ENCODE measurements at regions not wholly inside any gene's neighbourhood (a gene's known extent, or its start where the extent isn't known, plus 50 kb on each side); places are given as distances from the start of the nearest gene placed in this dataset.
"Not testable (repeated sequence)": the region's sequence is repeated elsewhere in the genome, so short reads cannot be mapped to it uniquely, and the experiment has no call there.

DNA sequence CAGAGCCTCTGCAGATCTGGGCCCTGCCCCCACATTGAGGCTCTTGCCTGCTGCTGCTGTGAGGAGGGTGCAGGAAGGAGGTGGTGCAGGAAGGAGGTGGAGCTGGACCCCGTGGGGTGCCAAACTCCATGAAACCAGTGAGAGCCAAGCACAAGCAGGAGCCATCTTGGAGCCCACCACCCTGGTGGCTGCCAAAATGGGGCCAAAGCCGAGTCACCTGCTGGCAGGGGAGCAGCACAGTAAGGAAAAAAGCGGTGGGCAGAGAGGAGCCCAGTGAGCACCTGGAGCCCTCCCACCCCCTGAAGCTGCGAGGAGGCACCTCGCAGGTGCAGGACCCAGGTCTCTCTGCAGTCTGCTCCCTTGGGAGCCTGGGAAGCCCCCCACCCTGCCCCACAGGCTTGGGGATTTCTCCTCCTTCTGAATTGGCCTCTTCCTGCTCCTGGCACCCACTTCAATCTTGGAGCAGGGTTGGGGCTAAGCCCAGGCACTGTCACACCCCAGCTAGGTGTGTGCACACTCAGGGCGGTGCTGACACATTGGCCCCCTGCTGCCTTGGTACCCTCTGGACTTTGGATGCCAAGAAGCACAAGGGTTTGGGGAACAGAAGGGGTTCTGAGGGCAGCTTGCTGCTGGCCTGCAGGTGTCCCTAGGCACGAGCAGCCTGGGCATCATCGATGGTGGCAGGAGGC, 245.4 kb upstream of the LRRTM4 start:
- no peak for DNase-seq (ENCODE audit: low spot score)
- CTCF ChIA-PET = no interaction called here
- H3K27ac ChIP-seq = no peak overlapping the region
- TF ChIP-seq CTCF (conservative IDR thresholded peaks at IDR 0.05; ENCODE audit: low read depth) = no peak
- POLR2A ChIA-PET (ENCODE audit: low non-redundant PET) = no interaction called here

DNA sequence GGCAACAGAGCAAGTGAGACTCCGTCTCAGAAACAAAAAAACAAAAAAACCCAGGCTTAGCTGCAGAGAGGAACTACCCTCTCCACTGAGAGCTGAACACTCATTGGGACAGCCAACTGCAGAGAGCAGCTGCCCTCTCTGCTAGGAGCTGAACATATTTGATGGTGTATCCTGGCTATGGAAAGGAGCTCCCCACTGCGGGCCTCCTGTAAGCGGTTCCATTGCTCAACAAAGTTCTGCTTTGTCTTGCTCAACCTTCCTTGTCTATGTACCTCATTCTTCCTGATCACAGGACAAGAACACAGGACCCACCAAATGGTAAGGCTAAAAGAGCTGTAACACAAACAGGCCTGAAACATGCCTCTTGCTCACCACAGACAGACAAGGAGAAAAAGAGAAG, 246.3 kb upstream of the LRRTM4 start:
- no peak for DNase-seq (ENCODE audit: low spot score)
- CTCF ChIA-PET = no interaction called here
- H3K27ac ChIP-seq = no peak overlapping the region
- no peak for TF ChIP-seq CTCF (conservative IDR thresholded peaks at IDR 0.05; ENCODE audit: low read depth)
- POLR2A ChIA-PET (ENCODE audit: low non-redundant PET) = no interaction called here

- POLR2A ChIA-PET (ENCODE audit: low non-redundant PET) = no interaction called here
- CTCF ChIA-PET = interaction anchor here (0.6 kb wide), 1 partner anchor 308 kb away, joined by 3 read pairs; no protein-coding TSS in a partner anchor
- H3K27ac ChIP-seq = no peak overlapping the region
- TF ChIP-seq CTCF (conservative IDR thresholded peaks at IDR 0.05; ENCODE audit: low read depth) = no peak
- no peak for DNase-seq (ENCODE audit: low spot score)
These were observed 256.7 kb upstream of the LRRTM4 start for GRCh38 chr2:77778917-77779316.

GRCh38 chr2:77793500-77793899, 271.3 kb upstream of the LRRTM4 start:
- POLR2A ChIA-PET (ENCODE audit: low non-redundant PET); H3K27ac ChIP-seq; CTCF ChIA-PET; DNase-seq (ENCODE audit: low spot score): not testable (repeated sequence)

DNA sequence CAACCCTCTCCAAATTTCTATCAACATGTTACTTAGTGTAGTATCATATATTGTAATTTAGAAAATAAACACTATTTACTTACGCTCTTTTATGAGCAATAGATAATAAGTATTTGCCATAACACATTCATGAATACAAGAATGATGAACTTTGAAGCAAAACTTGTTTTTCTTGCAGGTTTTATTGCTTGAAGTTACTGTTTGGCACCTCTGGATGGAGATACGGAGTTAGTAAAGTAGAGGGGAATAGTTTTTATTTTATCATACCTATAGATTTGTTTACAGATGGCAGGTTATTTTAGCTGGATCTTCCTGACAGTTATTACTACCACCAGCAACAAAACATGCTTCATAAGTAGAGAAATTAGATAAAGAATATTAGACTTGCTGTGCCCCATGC, 274.2 kb upstream of the LRRTM4 start:
- H3K27ac ChIP-seq = no peak overlapping the region
- no peak for DNase-seq (ENCODE audit: low spot score)
- TF ChIP-seq CTCF (conservative IDR thresholded peaks at IDR 0.05; ENCODE audit: low read depth) = no peak
- POLR2A ChIA-PET (ENCODE audit: low non-redundant PET) = no interaction called here
- CTCF ChIA-PET = interaction anchor here (0.6 kb wide), 1 partner anchor 63 kb away, joined by 5 read pairs; no protein-coding TSS in a partner anchor

DNA sequence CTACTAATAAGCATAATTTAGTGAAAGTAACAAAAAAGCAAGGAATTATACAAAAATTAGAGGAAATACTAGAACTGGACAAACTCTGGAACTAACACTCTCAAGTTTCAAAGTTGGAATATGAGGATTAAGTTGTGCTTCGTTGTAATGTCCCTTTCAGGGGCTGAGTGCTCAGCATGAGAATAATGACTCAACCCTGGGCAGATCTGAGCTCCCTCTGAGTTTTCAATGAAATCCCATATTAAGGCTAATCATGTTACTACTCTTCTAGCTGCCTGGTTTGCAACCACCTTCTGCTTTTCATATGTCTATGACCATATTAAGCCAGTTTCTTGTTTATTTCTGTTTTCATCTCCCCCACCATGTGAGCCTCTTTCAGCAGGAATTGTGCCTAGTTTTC, 274.9 kb upstream of the LRRTM4 start:
- POLR2A ChIA-PET (ENCODE audit: low non-redundant PET) = no interaction called here
- CTCF ChIA-PET = no interaction called here
- no peak for TF ChIP-seq CTCF (conservative IDR thresholded peaks at IDR 0.05; ENCODE audit: low read depth)
- no peak for DNase-seq (ENCODE audit: low spot score)
- no peak overlapping the region for H3K27ac ChIP-seq

GRCh38 chr2:77800410-77800809, 278.2 kb upstream of the LRRTM4 start:
- POLR2A ChIA-PET (ENCODE audit: low non-redundant PET) = no interaction called here
- H3K27ac ChIP-seq = no peak overlapping the region
- no peak for TF ChIP-seq CTCF (conservative IDR thresholded peaks at IDR 0.05; ENCODE audit: low read depth)
- CTCF ChIA-PET = no interaction called here
- no peak for DNase-seq (ENCODE audit: low spot score)

All from RWPE1 (cell line).